ENCODE measurements at regions not wholly inside any gene's neighbourhood (a gene's known extent, or its start where the extent isn't known, plus 50 kb on each side); places are given as distances from the start of the nearest gene placed in this dataset.

DNA sequence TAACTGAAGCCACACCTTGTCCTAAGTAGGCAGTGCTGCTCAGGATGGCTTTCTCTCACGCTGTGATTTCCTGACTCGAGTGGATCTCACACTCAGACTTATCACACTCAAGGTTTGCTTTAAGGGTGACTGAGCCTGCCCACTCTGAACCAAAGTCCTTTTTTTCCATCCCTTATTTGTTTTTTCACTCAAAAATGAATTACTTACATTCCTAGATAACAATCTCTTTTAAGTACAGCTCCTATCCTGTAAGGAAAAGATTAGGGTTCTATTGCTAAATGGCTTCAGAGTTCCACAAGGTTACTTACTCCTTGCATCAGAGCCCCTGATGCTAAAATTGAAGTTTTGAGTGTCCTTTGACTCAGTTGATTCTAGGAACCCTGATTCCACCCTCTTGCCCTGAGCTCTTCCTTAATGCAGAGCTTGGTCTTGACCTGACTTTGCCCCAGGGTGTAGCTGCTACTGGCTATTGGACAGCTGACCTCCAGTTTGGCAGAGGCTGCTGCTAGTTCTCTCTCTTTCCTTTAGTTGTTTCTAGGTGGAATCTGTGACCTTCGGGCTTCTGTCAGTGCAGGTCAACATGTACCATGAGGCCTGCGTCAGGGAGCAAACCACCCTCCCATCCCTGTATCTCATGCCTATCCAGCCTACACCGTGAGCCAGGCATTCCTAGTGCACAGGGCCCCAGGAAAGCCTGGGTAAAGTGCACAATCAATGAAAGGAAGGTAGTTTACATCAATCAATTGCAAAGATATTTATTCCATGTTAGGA lies 80.1 kb upstream of the CD55 start:
- TF ChIP-seq, protein P1, sequence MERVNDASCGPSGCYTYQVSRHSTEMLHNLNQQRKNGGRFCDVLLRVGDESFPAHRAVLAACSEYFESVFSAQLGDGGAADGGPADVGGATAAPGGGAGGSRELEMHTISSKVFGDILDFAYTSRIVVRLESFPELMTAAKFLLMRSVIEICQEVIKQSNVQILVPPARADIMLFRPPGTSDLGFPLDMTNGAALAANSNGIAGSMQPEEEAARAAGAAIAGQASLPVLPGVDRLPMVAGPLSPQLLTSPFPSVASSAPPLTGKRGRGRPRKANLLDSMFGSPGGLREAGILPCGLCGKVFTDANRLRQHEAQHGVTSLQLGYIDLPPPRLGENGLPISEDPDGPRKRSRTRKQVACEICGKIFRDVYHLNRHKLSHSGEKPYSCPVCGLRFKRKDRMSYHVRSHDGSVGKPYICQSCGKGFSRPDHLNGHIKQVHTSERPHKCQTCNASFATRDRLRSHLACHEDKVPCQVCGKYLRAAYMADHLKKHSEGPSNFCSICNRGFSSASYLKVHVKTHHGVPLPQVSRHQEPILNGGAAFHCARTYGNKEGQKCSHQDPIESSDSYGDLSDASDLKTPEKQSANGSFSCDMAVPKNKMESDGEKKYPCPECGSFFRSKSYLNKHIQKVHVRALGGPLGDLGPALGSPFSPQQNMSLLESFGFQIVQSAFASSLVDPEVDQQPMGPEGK (CRISPR knock-in tag; IDR thresholded peaks at IDR 0.05; ENCODE audit: borderline replicate concordance) = no peak
- TF ChIP-seq GLIS3 (CRISPR knock-in tag; IDR thresholded peaks at IDR 0.05) = no peak
- TF ChIP-seq RARB (CRISPR knock-in tag; IDR thresholded peaks at IDR 0.05) = no peak
- TF ChIP-seq ZC3H10 (CRISPR knock-in tag; IDR thresholded peaks at IDR 0.05) = no peak
- TF ChIP-seq ZNF70 (CRISPR knock-in tag; IDR thresholded peaks at IDR 0.05) = no peak
- TF ChIP-seq OSR1 (CRISPR knock-in tag; IDR thresholded peaks at IDR 0.05) = no peak
- TF ChIP-seq TCF4 (CRISPR knock-in tag; IDR thresholded peaks at IDR 0.05; ENCODE audit: borderline replicate concordance) = no peak
- no peak for TF ChIP-seq SNAI2 (CRISPR knock-in tag; IDR thresholded peaks at IDR 0.05)
- TF ChIP-seq BACH2 (CRISPR knock-in tag; IDR thresholded peaks at IDR 0.05; ENCODE audit: borderline replicate concordance) = no peak
- TF ChIP-seq, protein P2, sequence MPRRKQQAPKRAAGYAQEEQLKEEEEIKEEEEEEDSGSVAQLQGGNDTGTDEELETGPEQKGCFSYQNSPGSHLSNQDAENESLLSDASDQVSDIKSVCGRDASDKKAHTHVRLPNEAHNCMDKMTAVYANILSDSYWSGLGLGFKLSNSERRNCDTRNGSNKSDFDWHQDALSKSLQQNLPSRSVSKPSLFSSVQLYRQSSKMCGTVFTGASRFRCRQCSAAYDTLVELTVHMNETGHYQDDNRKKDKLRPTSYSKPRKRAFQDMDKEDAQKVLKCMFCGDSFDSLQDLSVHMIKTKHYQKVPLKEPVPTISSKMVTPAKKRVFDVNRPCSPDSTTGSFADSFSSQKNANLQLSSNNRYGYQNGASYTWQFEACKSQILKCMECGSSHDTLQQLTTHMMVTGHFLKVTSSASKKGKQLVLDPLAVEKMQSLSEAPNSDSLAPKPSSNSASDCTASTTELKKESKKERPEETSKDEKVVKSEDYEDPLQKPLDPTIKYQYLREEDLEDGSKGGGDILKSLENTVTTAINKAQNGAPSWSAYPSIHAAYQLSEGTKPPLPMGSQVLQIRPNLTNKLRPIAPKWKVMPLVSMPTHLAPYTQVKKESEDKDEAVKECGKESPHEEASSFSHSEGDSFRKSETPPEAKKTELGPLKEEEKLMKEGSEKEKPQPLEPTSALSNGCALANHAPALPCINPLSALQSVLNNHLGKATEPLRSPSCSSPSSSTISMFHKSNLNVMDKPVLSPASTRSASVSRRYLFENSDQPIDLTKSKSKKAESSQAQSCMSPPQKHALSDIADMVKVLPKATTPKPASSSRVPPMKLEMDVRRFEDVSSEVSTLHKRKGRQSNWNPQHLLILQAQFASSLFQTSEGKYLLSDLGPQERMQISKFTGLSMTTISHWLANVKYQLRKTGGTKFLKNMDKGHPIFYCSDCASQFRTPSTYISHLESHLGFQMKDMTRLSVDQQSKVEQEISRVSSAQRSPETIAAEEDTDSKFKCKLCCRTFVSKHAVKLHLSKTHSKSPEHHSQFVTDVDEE (CRISPR knock-in tag; IDR thresholded peaks at IDR 0.05) = no peak
- TF ChIP-seq ZFP3 (CRISPR knock-in tag; IDR thresholded peaks at IDR 0.05) = no peak

Data from SK-N-SH treated with all-trans-retinoic acid at 6 μM for 48 hours (cell line).